Suppressor macrophage (primary cell): ENCODE measurements at regions not wholly inside any gene's neighbourhood (a gene's known extent, or its start where the extent isn't known, plus 50 kb on each side); places are given as distances from the start of the nearest gene placed in this dataset.
A peak's percentile ranks its signal among the peaks of the same experiment; 100 is the strongest.

Experiments
- DNase-seq, 4 experiments: peaks; one replicate each; pipeline ENCODE4 v3.0.0-alpha.2; 2020 to 2022

- no peak for DNase-seq
Observed at GRCh38 chr20:59376109-59376841, 75.9 kb downstream of the EDN3 start.

GRCh38 chr20:59376998-59377397 is 76.6 kb downstream of the EDN3 start:
- DNase-seq, result no peak

GRCh38 chr20:59377842-59378241 is 77.4 kb downstream of the EDN3 start:
- no peak for DNase-seq

GRCh38 chr20:59378396-59378795 is 78.0 kb downstream of the EDN3 start:
- DNase-seq, result no peak

GRCh38 chr20:59378966-59379365 is 78.6 kb downstream of the EDN3 start:
- DNase-seq, result no peak

- DNase-seq, result no peak
Observed at GRCh38 chr20:59381689-59382088, 81.3 kb downstream of the EDN3 start.

GRCh38 chr20:59382157-59382725 is 81.8 kb downstream of the EDN3 start:
- no peak for DNase-seq

- no peak for DNase-seq
Observed at GRCh38 chr20:59382907-59383306, 82.5 kb downstream of the EDN3 start.

- DNase-seq, result no peak
Observed at GRCh38 chr20:59385038-59385437, 84.6 kb downstream of the EDN3 start.

GRCh38 chr20:59385480-59385879 is 85.1 kb downstream of the EDN3 start:
- DNase-seq, result no peak

- DNase-seq, result no peak
Observed at GRCh38 chr20:59386809-59387208, 86.4 kb downstream of the EDN3 start.

GRCh38 chr20:59387891-59388290 is 87.5 kb downstream of the EDN3 start:
- no peak for DNase-seq

GRCh38 chr20:59388402-59388801 is 88.0 kb downstream of the EDN3 start:
- no peak for DNase-seq

GRCh38 chr20:59390437-59390836 is 90.0 kb downstream of the EDN3 start:
- DNase-seq, result no peak

- DNase-seq, result no peak
Observed at GRCh38 chr20:59391975-59392374, 91.6 kb downstream of the EDN3 start.

- DNase-seq, result no peak
Observed at GRCh38 chr20:59392736-59393135, 92.3 kb downstream of the EDN3 start.

- no peak for DNase-seq
Observed at GRCh38 chr20:59393142-59393541, 92.7 kb downstream of the EDN3 start.

GRCh38 chr20:59395729-59396128 is 95.3 kb downstream of the EDN3 start:
- DNase-seq, result no peak

- no peak for DNase-seq
Observed at GRCh38 chr20:59398537-59399205, 98.3 kb downstream of the EDN3 start.

GRCh38 chr20:59399426-59400099 is 99.2 kb downstream of the EDN3 start:
- no peak for DNase-seq

- DNase-seq, result peak in 3 of 4 experiments; percentile 2 to 20 (median 11)
Observed at GRCh38 chr20:59400708-59401107, 100.3 kb downstream of the EDN3 start.

GRCh38 chr20:59402681-59403080 is 102.3 kb downstream of the EDN3 start:
- no peak for DNase-seq

GRCh38 chr20:59403261-59403961 is 103.0 kb downstream of the EDN3 start:
- peak; percentile 44 to 73 (median 64) for DNase-seq
